ENCODE measurements at regions not wholly inside any gene's neighbourhood (a gene's known extent, or its start where the extent isn't known, plus 50 kb on each side); places are given as distances from the start of the nearest gene placed in this dataset.
A peak's percentile ranks its signal among the peaks of the same experiment; 100 is the strongest.

GRCh38 chr13:85864963-85865530 is 65.8 kb upstream of the SLITRK6 start:
- Histone ChIP-seq H3K18ac (ENCODE audit: low read length) (no peak overlapping the region), H3K4me1 (ENCODE audit: control insufficient read depth in 2 of 2, insufficient read depth in 1 of 2, low read depth in 1 of 2, low read length in 2 of 2) (no peaks in the 10 kb centered on the region), H2AK5ac (ENCODE audit: low read depth, low read length) (no peak overlapping the region), H2BK12ac (ENCODE audit: low read length) (no peak overlapping the region), H3K4me2 (ENCODE audit: insufficient read depth, low read length, poor library complexity, severe bottlenecking) (no peak overlapping the region), H3K9me3 (replicated peaks in 1 of 2; ENCODE audit: control insufficient read depth in 2 of 2, insufficient read depth in 1 of 2, low read depth in 1 of 2, low read length in 2 of 2) (no peaks in the 10 kb centered on the region), H3K4me3 (ENCODE audit: low read length in 2 of 2) (no peak overlapping the region), H4K91ac (ENCODE audit: low read depth, low read length, poor library complexity) (no peak overlapping the region), H2BK15ac (ENCODE audit: low read length) (no peak overlapping the region), H3K23ac (ENCODE audit: low read depth, low read length, poor library complexity) (no peak overlapping the region), H3K27me3 (ENCODE audit: control insufficient read depth in 3 of 3, insufficient read depth in 3 of 3, low read depth in 1 of 3, low read length in 3 of 3) (no peaks in the 10 kb centered on the region), H3K9ac (ENCODE audit: low read depth, low read length, poor library complexity) (no peak overlapping the region), H3K4ac (ENCODE audit: low read length) (no peak overlapping the region), H2BK120ac (ENCODE audit: low read depth, low read length) (no peak overlapping the region), H3K27ac (replicated peaks; ENCODE audit: low read length) (no peak overlapping the region), H3K14ac (ENCODE audit: low read length) (no peak overlapping the region), H2AFZ (ENCODE audit: low read length) (no peak overlapping the region), H4K8ac (ENCODE audit: low read depth, low read length) (no peak overlapping the region), H3K36me3 (replicated peaks in 1 of 2; ENCODE audit: control insufficient read depth in 2 of 2, insufficient read depth in 2 of 2, low read length in 2 of 2) (no peaks in the 10 kb centered on the region), H3K79me1 (ENCODE audit: low read depth, low read length) (no peaks in the 10 kb centered on the region), H2BK5ac (ENCODE audit: low read length) (no peak overlapping the region)
- peak; percentile 9 for DNase-seq (ENCODE audit: low spot score)
- WGBS, 2 donors (ENCODE audit: extremely low coverage in 2 of 2, insufficient read length in 2 of 2, insufficient replicate concordance in 1 of 2): no CpG with 5 or more reads among the region's 1 CpG

GRCh38 chr13:85853901-85854663 is 54.9 kb upstream of the SLITRK6 start:
- DNase-seq (ENCODE audit: low spot score): no peak
- H3K79me1 ChIP-seq (ENCODE audit: low read depth, low read length): no peaks in the 10 kb centered on the region
- H3K27me3 ChIP-seq (ENCODE audit: control insufficient read depth in 3 of 3, insufficient read depth in 3 of 3, low read depth in 1 of 3, low read length in 3 of 3): no peaks in the 10 kb centered on the region
- H3K9me3 ChIP-seq (replicated peaks in 1 of 2; ENCODE audit: control insufficient read depth in 2 of 2, insufficient read depth in 1 of 2, low read depth in 1 of 2, low read length in 2 of 2): peaks cover 4 to 10% of the 10 kb centered on the region in 2 donors
- H2AFZ ChIP-seq (ENCODE audit: low read length): no peak overlapping the region
- H3K23ac ChIP-seq (ENCODE audit: low read depth, low read length, poor library complexity): no peak overlapping the region
- peak overlapping the region; percentile 11 for H2BK5ac ChIP-seq (ENCODE audit: low read length)
- no peak overlapping the region for H2BK120ac ChIP-seq (ENCODE audit: low read depth, low read length)
- H2BK12ac ChIP-seq (ENCODE audit: low read length): no peak overlapping the region
- no peak overlapping the region for H4K91ac ChIP-seq (ENCODE audit: low read depth, low read length, poor library complexity)
- no peak overlapping the region for H3K9ac ChIP-seq (ENCODE audit: low read depth, low read length, poor library complexity)
- H2AK5ac ChIP-seq (ENCODE audit: low read depth, low read length): no peak overlapping the region
- no CpG with 5 or more reads among the region's 11 CpGs for WGBS, 2 donors (ENCODE audit: extremely low coverage in 2 of 2, insufficient read length in 2 of 2, insufficient replicate concordance in 1 of 2)
- H3K4me2 ChIP-seq (ENCODE audit: insufficient read depth, low read length, poor library complexity, severe bottlenecking): no peak overlapping the region
- H3K4ac ChIP-seq (ENCODE audit: low read length): no peak overlapping the region
- H4K8ac ChIP-seq (ENCODE audit: low read depth, low read length): no peak overlapping the region
- peak overlapping the region; percentile 38 for H3K14ac ChIP-seq (ENCODE audit: low read length)
- no peak overlapping the region for H3K27ac ChIP-seq (replicated peaks; ENCODE audit: low read length)
- no peaks in the 10 kb centered on the region for H3K4me1 ChIP-seq (ENCODE audit: control insufficient read depth in 2 of 2, insufficient read depth in 1 of 2, low read depth in 1 of 2, low read length in 2 of 2)
- no peaks in the 10 kb centered on the region for H3K36me3 ChIP-seq (replicated peaks in 1 of 2; ENCODE audit: control insufficient read depth in 2 of 2, insufficient read depth in 2 of 2, low read length in 2 of 2)
- H3K18ac ChIP-seq (ENCODE audit: low read length): peak overlapping the region; percentile 57
- H3K4me3 ChIP-seq (ENCODE audit: low read length in 2 of 2): peak overlapping the region in 1 of 2 donors; percentile 63
- no peak overlapping the region for H2BK15ac ChIP-seq (ENCODE audit: low read length)

- Histone ChIP-seq H2AFZ (ENCODE audit: low read length) (no peak overlapping the region), H2BK5ac (ENCODE audit: low read length) (no peak overlapping the region), H3K4me3 (ENCODE audit: low read length in 2 of 2) (peak overlapping the region in 1 of 2 donors; percentile 67), H2BK15ac (ENCODE audit: low read length) (no peak overlapping the region), H3K4ac (ENCODE audit: low read length) (no peak overlapping the region), H3K4me2 (ENCODE audit: insufficient read depth, low read length, poor library complexity, severe bottlenecking) (no peak overlapping the region), H4K8ac (ENCODE audit: low read depth, low read length) (peak overlapping the region; percentile 17), H3K36me3 (replicated peaks in 1 of 2; ENCODE audit: control insufficient read depth in 2 of 2, insufficient read depth in 2 of 2, low read length in 2 of 2) (no peaks in the 10 kb centered on the region), H3K23ac (ENCODE audit: low read depth, low read length, poor library complexity) (no peak overlapping the region), H2BK120ac (ENCODE audit: low read depth, low read length) (no peak overlapping the region), H3K9me3 (replicated peaks in 1 of 2; ENCODE audit: control insufficient read depth in 2 of 2, insufficient read depth in 1 of 2, low read depth in 1 of 2, low read length in 2 of 2) (peaks cover 4 to 10% of the 10 kb centered on the region in 2 donors), H3K14ac (ENCODE audit: low read length) (no peak overlapping the region), H3K4me1 (ENCODE audit: control insufficient read depth in 2 of 2, insufficient read depth in 1 of 2, low read depth in 1 of 2, low read length in 2 of 2) (no peaks in the 10 kb centered on the region), H2BK12ac (ENCODE audit: low read length) (no peak overlapping the region), H3K9ac (ENCODE audit: low read depth, low read length, poor library complexity) (no peak overlapping the region), H3K18ac (ENCODE audit: low read length) (no peak overlapping the region), H2AK5ac (ENCODE audit: low read depth, low read length) (no peak overlapping the region), H3K79me1 (ENCODE audit: low read depth, low read length) (no peaks in the 10 kb centered on the region), H3K27ac (replicated peaks; ENCODE audit: low read length) (no peak overlapping the region), H4K91ac (ENCODE audit: low read depth, low read length, poor library complexity) (no peak overlapping the region), H3K27me3 (ENCODE audit: control insufficient read depth in 3 of 3, insufficient read depth in 3 of 3, low read depth in 1 of 3, low read length in 3 of 3) (no peaks in the 10 kb centered on the region)
- no CpG with 5 or more reads among the region's 8 CpGs for WGBS, 2 donors (ENCODE audit: extremely low coverage in 2 of 2, insufficient read length in 2 of 2, insufficient replicate concordance in 1 of 2)
- no peak for DNase-seq (ENCODE audit: low spot score)
Measured at GRCh38 chr13:85853161-85853894, 54.1 kb upstream of the SLITRK6 start.
